GM12878 (cell line): ENCODE measurements at regions not wholly inside any gene's neighbourhood (a gene's known extent, or its start where the extent isn't known, plus 50 kb on each side); places are given as distances from the start of the nearest gene placed in this dataset.

Source experiments
- ATAC-seq: fragments of 200-7000 bp; cut with Tn5 transposase; 3 replicates; pipeline ENCODE4 v1.9.1; 2020; ENCODE audit warnings: mild to moderate bottlenecking, moderate library complexity
- BruUV-seq: library from RNA; stranded (reverse); fragments of 400-500 nt; replicated peaks from 2 replicates; lab custom pipeline; 2021; lab: Mats Ljungman, UMichigan
- CTCF ChIA-PET: fragments of 300-600 bp; sonication (Branson Sonifier 250); formaldehyde crosslinking; extraction: SDS; loops from one replicate; lab custom pipeline; 2021; ENCODE audit warnings: inconsistent platforms; lab: Yijun Ruan, JAX
- POLR2A ChIA-PET: fragments of 350-600 bp; formaldehyde crosslinking; extraction: SDS; loops from one replicate; lab custom pipeline; 2021; ENCODE audit warnings: inconsistent platforms; lab: Charles Lee
- RAD21 ChIA-PET: fragments of 300-600 bp; sonication (Branson Sonifier 250); formaldehyde crosslinking; loops from one replicate; lab custom pipeline; 2023; ENCODE audit warnings: antibody characterized with exemption; ENCODE audit not compliant: unreplicated experiment; lab: Charles Lee
- SMC1A ChIA-PET: fragments of 300-600 bp; sonication (Branson Sonifier 250); formaldehyde crosslinking; loops from one replicate; lab custom pipeline; 2023; ENCODE audit not compliant: unreplicated experiment, uncharacterized antibody; lab: Charles Lee
- DNase-seq: peaks from one replicate; pipeline ENCODE4 v3.0.0-alpha.2; 2011; ENCODE audit warnings: low read depth, low spot score
- FAIRE-seq: peaks from 3 replicates; lab custom pipeline; 2011; peaks lifted over from hg19 to GRCh38; lab: Jason Lieb, UNC
- H2AFZ ChIP-seq: 2 replicates; pipeline ENCODE4 v1.6.0; 2011; ENCODE audit warnings: low read depth, low read length, control low read depth; ENCODE audit not compliant: control insufficient read depth
- H3K27ac ChIP-seq: 2 replicates; pipeline ENCODE4 v1.5.1; 2011; ENCODE audit warnings: control low read depth; ENCODE audit not compliant: control insufficient read depth, insufficient read depth
- H3K27me3 ChIP-seq, 2 experiments: replicated peaks in 1 of 2; 2 replicates each; pipeline versions ENCODE4 v1.6.0 to v1.6.1; 2011; ENCODE audit warnings: low read length in 1 of 2; ENCODE audit not compliant: control insufficient read depth in 2 of 2, insufficient read depth in 2 of 2
- H3K36me3 ChIP-seq, 2 experiments: 2 replicates each; pipeline ENCODE4 v1.5.1; 2011; ENCODE audit warnings: low read length in 1 of 2; ENCODE audit not compliant: control insufficient read depth in 2 of 2, insufficient read depth in 2 of 2
- H3K4me1 ChIP-seq: 2 replicates; pipeline ENCODE4 v1.6.1; 2011; ENCODE audit warnings: mild to moderate bottlenecking, low read length, moderate library complexity, mixed read lengths; ENCODE audit not compliant: control insufficient read depth, insufficient read depth
- H3K4me2 ChIP-seq: 2 replicates; pipeline ENCODE4 v1.6.0; 2011; ENCODE audit warnings: control low read depth; ENCODE audit not compliant: control insufficient read depth, insufficient read depth
- H3K4me3 ChIP-seq: fragments of 200-600 bp; sonication (generic); 2 replicates; pipeline ENCODE4 v1.5.1; 2016
- H3K79me2 ChIP-seq: 2 replicates; pipeline ENCODE4 v1.6.0; 2011; ENCODE audit warnings: low read length; ENCODE audit not compliant: control insufficient read depth, insufficient read depth
- H3K9ac ChIP-seq: 2 replicates; pipeline ENCODE4 v1.8.0; 2011; ENCODE audit warnings: low read length, control low read depth, mixed read lengths; ENCODE audit not compliant: control insufficient read depth, insufficient read depth
- H3K9me3 ChIP-seq: replicated peaks from 3 replicates; pipeline ENCODE4 v1.5.1; 2011; ENCODE audit warnings: mild to moderate bottlenecking, low read length; ENCODE audit not compliant: control insufficient read depth, insufficient read depth
- H4K20me1 ChIP-seq: 2 replicates; pipeline ENCODE4 v1.6.0; 2011; ENCODE audit not compliant: control insufficient read depth, insufficient read depth
- ASH2L ChIP-seq: fragments of 300-600, 200-600 bp; sonication (generic); IDR thresholded peaks from 2 replicates; pipeline ENCODE4 v1.6.1; 2017; ENCODE audit warnings: low read depth, mild to moderate bottlenecking, borderline replicate concordance
- ATF7 ChIP-seq: fragments of 450-650 bp; IDR thresholded peaks from 2 replicates; pipeline ENCODE4 v1.6.1; 2016; ENCODE audit warnings: low read depth, mild to moderate bottlenecking
- CEBPB ChIP-seq, 2 experiments: fragments of 150-350 bp in 1 of 2; IDR thresholded peaks; 2 replicates each; pipeline ENCODE4 v1.6.1; 2012 to 2014; ENCODE audit warnings: low read depth in 2 of 2, low read length in 2 of 2, borderline replicate concordance in 1 of 2, inconsistent platforms in 1 of 2
- CHD2 ChIP-seq: IDR thresholded peaks from 2 replicates; pipeline ENCODE4 v1.6.1; 2011; ENCODE audit warnings: low read depth, low read length, improper control_type of control experiment, borderline replicate concordance
- EZH2 ChIP-seq: IDR thresholded peaks from 2 replicates; pipeline ENCODE4 v1.6.1; 2012; ENCODE audit warnings: low read depth, mild to moderate bottlenecking, control low read depth, inconsistent platforms, low read length, borderline replicate concordance; ENCODE audit not compliant: control insufficient read depth
- NR2C1 ChIP-seq: fragments of 450-650 bp; IDR thresholded peaks from 2 replicates; pipeline ENCODE4 v1.6.1; 2017; ENCODE audit warnings: antibody characterized with exemption, mild to moderate bottlenecking, moderate library complexity
- RUNX3 ChIP-seq: IDR thresholded peaks from 2 replicates; pipeline ENCODE4 v1.6.1; 2012; ENCODE audit warnings: low read length, inconsistent platforms
- SKIL ChIP-seq: fragments of 450-650 bp; IDR thresholded peaks from 2 replicates; pipeline ENCODE4 v1.6.1; 2017; ENCODE audit warnings: mild to moderate bottlenecking, low read depth, inconsistent platforms; ENCODE audit not compliant: poor library complexity, severe bottlenecking
- SMAD1 ChIP-seq: fragments of 450-650 bp; IDR thresholded peaks from 2 replicates; pipeline ENCODE4 v1.6.1; 2018; ENCODE audit warnings: mild to moderate bottlenecking, low read depth; ENCODE audit not compliant: partially characterized antibody
- SMARCA5 ChIP-seq: fragments of 450-650 bp; IDR thresholded peaks from 2 replicates; pipeline ENCODE4 v1.6.1; 2017; ENCODE audit warnings: mild to moderate bottlenecking
- SMC3 ChIP-seq: IDR thresholded peaks from 2 replicates; pipeline ENCODE4 v1.6.1; 2011; ENCODE audit warnings: low read length, improper control_type of control experiment, borderline replicate concordance
- ZBED1 ChIP-seq: IDR thresholded peaks from 2 replicates; pipeline ENCODE4 v1.6.1; 2016; ENCODE audit warnings: borderline replicate concordance
- ZSCAN29 ChIP-seq: fragments of 450-650 bp; IDR thresholded peaks from 2 replicates; pipeline ENCODE4 v1.6.1; 2017; ENCODE audit warnings: mild to moderate bottlenecking, moderate library complexity
- WGBS: methylation state at CpG from one replicate; pipeline ENCODE4 v1.1.6; 2016; ENCODE audit warnings: low lambda C conversion rate; ENCODE audit not compliant: insufficient replicate concordance, insufficient coverage; ENCODE audit errors: missing lambda C conversion rate; 5-methylcytosine and 5-hydroxymethylcytosine counted together
- in situ Hi-C: fragments of 300-500 bp; cut with MboI; formaldehyde crosslinking; loops from 9 replicates; pipeline ENCODE4 v1.14.3; 2018; ENCODE audit warnings: mixed read lengths
- intact Hi-C: fragments of 100-400 bp; cut with micrococcal nuclease; formaldehyde crosslinking; loops from one replicate; pipeline ENCODE4 v1.14.2; 2022; ENCODE audit not compliant: unreplicated experiment
- TF ChIP-seq, protein P1 (sequence below): fragments of 450-650 bp; formaldehyde crosslinking; IDR thresholded peaks from 2 replicates; pipeline ENCODE4 v1.4.0; 2022; ENCODE audit warnings: mild to moderate bottlenecking, moderate library complexity
- TF ChIP-seq, protein P2 (sequence below): fragments of 450-650 bp; IDR thresholded peaks from 2 replicates; pipeline ENCODE4 v1.6.1; 2017; ENCODE audit warnings: low read depth, mild to moderate bottlenecking, moderate library complexity
- TF ChIP-seq, protein P3 (sequence below): IDR thresholded peaks from 2 replicates; pipeline ENCODE4 v1.6.1; 2011; ENCODE audit warnings: borderline replicate concordance, low read depth, mild to moderate bottlenecking, moderate library complexity, low read length; ENCODE audit not compliant: insufficient read depth, poor library complexity, severe bottlenecking

GRCh38 chr15:62858343-62858742 lies 184.2 kb upstream of the TPM1 start:
- FAIRE-seq (no peak), ATAC-seq (no peak), DNase-seq (no peak)
- ChIA-PET POLR2A (no interaction called here), CTCF (no interaction called here), SMC1A (interaction anchor here (0.7 kb wide), 1 partner anchor 136 kb away, joined by 3 read pairs; no protein-coding TSS in a partner anchor), RAD21 (no interaction called here)
- no peaks in the 10 kb centered on the region for H3K79me2 ChIP-seq
- no peak overlapping the region for H3K27ac ChIP-seq
- H3K4me3 ChIP-seq = no peak overlapping the region
- H2AFZ ChIP-seq = no peak overlapping the region
- no TSS peak for BruUV-seq
- no peak for TF ChIP-seq RUNX3
- TF ChIP-seq EZH2 = no peak
- TF ChIP-seq ATF7 = no peak
- no peak for TF ChIP-seq ASH2L
- no peak for TF ChIP-seq CEBPB (IDR thresholded peaks at IDR 0.05; ENCODE audit: borderline replicate concordance in 1 of 2, low read depth in 2 of 2, low read length in 2 of 2)
- no peak for TF ChIP-seq SKIL
- TF ChIP-seq CHD2 = no peak
- TF ChIP-seq ZSCAN29 = no peak
- TF ChIP-seq, protein P1, sequence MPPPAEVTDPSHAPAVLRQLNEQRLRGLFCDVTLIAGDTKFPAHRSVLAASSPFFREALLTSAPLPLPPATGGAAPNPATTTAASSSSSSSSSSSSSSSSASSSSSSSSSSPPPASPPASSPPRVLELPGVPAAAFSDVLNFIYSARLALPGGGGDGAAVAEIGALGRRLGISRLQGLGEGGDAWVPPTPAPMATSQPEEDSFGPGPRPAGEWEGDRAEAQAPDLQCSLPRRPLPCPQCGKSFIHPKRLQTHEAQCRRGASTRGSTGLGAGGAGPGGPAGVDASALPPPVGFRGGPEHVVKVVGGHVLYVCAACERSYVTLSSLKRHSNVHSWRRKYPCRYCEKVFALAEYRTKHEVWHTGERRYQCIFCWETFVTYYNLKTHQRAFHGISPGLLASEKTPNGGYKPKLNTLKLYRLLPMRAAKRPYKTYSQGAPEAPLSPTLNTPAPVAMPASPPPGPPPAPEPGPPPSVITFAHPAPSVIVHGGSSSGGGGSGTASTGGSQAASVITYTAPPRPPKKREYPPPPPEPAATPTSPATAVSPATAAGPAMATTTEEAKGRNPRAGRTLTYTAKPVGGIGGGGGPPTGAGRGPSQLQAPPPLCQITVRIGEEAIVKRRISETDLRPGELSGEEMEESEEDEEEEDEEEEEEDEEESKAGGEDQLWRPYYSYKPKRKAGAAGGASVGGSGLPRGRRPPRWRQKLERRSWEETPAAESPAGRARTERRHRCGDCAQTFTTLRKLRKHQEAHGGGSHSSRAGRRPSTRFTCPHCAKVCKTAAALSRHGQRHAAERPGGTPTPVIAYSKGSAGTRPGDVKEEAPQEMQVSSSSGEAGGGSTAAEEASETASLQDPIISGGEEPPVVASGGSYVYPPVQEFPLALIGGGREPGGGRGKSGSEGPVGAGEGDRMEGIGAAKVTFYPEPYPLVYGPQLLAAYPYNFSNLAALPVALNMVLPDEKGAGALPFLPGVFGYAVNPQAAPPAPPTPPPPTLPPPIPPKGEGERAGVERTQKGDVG (CRISPR knock-in tag) = no peak
- TF ChIP-seq, protein P2, sequence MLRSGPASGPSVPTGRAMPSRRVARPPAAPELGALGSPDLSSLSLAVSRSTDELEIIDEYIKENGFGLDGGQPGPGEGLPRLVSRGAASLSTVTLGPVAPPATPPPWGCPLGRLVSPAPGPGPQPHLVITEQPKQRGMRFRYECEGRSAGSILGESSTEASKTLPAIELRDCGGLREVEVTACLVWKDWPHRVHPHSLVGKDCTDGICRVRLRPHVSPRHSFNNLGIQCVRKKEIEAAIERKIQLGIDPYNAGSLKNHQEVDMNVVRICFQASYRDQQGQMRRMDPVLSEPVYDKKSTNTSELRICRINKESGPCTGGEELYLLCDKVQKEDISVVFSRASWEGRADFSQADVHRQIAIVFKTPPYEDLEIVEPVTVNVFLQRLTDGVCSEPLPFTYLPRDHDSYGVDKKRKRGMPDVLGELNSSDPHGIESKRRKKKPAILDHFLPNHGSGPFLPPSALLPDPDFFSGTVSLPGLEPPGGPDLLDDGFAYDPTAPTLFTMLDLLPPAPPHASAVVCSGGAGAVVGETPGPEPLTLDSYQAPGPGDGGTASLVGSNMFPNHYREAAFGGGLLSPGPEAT = no peak
- no peak for TF ChIP-seq SMARCA5
- no peak for TF ChIP-seq SMC3
- no peak for TF ChIP-seq ZBED1
- TF ChIP-seq, protein P3, sequence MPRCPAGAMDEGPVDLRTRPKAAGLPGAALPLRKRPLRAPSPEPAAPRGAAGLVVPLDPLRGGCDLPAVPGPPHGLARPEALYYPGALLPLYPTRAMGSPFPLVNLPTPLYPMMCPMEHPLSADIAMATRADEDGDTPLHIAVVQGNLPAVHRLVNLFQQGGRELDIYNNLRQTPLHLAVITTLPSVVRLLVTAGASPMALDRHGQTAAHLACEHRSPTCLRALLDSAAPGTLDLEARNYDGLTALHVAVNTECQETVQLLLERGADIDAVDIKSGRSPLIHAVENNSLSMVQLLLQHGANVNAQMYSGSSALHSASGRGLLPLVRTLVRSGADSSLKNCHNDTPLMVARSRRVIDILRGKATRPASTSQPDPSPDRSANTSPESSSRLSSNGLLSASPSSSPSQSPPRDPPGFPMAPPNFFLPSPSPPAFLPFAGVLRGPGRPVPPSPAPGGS = no peak
- no peak for TF ChIP-seq NR2C1
- no peak for TF ChIP-seq SMAD1
- in situ Hi-C loops = no loop called here
- no peaks in the 10 kb centered on the region for H3K9me3 ChIP-seq
- H3K4me1 ChIP-seq = no peaks in the 10 kb centered on the region
- no peaks in the 10 kb centered on the region; a peak in 1 of 4 replicates for H3K27me3 ChIP-seq
- H4K20me1 ChIP-seq = no peaks in the 10 kb centered on the region
- H3K4me2 ChIP-seq = no peak overlapping the region
- WGBS = 0% methylated on average over 2 of the region's 2 CpGs
- no peaks in the 10 kb centered on the region for H3K36me3 ChIP-seq
- intact Hi-C loops = no loop called here
- no peak overlapping the region for H3K9ac ChIP-seq
